22Rv1 (cell line): ENCODE measurements at regions not wholly inside any gene's neighbourhood (a gene's known extent, or its start where the extent isn't known, plus 50 kb on each side); places are given as distances from the start of the nearest gene placed in this dataset.

Source experiments
- H3K27ac ChIP-seq: fragments of 450-650 bp; 2 replicates; pipeline ENCODE4 v1.5.1; 2017
- ZFX ChIP-seq: fragments of 450-650 bp; IDR thresholded peaks from 2 replicates; pipeline ENCODE4 v1.6.1; 2017; ENCODE audit warnings: antibody characterized with exemption, borderline replicate concordance
- TF ChIP-seq, protein P1 (sequence below): fragments of 450-650 bp; IDR thresholded peaks from 2 replicates; pipeline ENCODE4 v1.5.1; 2017; ENCODE audit warnings: mild to moderate bottlenecking

DNA sequence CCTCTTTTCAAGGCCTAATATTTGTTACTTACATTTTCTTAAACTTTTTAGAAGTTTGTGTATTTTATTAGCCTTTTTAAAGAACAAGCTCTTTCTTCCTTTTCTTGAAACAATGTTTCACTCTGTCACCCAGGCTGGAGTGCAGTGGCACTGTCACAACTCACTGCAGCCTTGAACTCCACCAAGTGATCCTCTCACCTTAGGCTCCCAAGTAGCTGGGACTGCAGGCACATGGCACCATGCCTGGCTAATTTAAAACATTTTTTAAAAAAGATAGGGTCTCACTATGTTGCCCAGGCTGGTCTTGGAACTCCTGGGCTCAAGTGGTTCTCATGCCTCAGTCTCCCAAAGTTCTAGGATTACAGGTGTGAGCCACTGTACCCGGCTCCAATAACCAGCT, 192.2 kb upstream of the SPRY2 start:
- no peak overlapping the region for H3K27ac ChIP-seq
- TF ChIP-seq ZFX = no peak
- TF ChIP-seq, protein P1, sequence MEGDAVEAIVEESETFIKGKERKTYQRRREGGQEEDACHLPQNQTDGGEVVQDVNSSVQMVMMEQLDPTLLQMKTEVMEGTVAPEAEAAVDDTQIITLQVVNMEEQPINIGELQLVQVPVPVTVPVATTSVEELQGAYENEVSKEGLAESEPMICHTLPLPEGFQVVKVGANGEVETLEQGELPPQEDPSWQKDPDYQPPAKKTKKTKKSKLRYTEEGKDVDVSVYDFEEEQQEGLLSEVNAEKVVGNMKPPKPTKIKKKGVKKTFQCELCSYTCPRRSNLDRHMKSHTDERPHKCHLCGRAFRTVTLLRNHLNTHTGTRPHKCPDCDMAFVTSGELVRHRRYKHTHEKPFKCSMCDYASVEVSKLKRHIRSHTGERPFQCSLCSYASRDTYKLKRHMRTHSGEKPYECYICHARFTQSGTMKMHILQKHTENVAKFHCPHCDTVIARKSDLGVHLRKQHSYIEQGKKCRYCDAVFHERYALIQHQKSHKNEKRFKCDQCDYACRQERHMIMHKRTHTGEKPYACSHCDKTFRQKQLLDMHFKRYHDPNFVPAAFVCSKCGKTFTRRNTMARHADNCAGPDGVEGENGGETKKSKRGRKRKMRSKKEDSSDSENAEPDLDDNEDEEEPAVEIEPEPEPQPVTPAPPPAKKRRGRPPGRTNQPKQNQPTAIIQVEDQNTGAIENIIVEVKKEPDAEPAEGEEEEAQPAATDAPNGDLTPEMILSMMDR = no peak

- TF ChIP-seq, protein P1 = no peak
- no peak for TF ChIP-seq ZFX
- H3K27ac ChIP-seq = no peak overlapping the region
Measured at GRCh38 chr13:80530902-80531301, 190.0 kb upstream of the SPRY2 start.

- no peak overlapping the region for H3K27ac ChIP-seq
- TF ChIP-seq, protein P1 = no peak
- no peak for TF ChIP-seq ZFX
Measured at GRCh38 chr13:80530191-80530590, 189.3 kb upstream of the SPRY2 start.

- H3K27ac ChIP-seq = no peak overlapping the region
- TF ChIP-seq, protein P1 = no peak
- no peak for TF ChIP-seq ZFX
Measured at GRCh38 chr13:80529734-80530133, 188.8 kb upstream of the SPRY2 start.

GRCh38 chr13:80528733-80529132, 187.8 kb upstream of the SPRY2 start:
- TF ChIP-seq ZFX = no peak
- TF ChIP-seq, protein P1 = no peak

DNA sequence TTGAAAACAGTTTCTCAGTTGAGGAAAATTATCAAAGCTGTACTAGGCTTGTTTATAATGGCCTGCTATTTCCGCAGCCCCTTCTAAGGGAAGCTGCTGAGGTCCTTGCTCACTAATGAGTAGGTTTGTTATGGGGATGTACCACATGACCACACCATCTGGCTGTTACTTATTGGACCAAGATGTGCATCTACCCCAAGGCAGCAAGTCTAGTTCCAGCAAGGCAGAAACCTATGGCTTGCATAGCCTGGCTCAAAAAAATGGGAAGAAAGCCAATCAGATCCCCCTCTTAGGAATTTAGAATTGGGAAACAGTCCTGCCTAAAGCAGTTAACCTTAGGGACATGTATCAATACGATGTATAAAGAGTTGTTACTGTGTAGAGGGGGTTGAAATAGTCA, 186.5 kb upstream of the SPRY2 start:
- H3K27ac ChIP-seq = no peak overlapping the region
- no peak for TF ChIP-seq ZFX
- TF ChIP-seq, protein P1 = no peak

More at GRCh38 chr13:80528733-80529132, 187.8 kb upstream of the SPRY2 start:
- H3K27ac ChIP-seq = no peak overlapping the region

DNA sequence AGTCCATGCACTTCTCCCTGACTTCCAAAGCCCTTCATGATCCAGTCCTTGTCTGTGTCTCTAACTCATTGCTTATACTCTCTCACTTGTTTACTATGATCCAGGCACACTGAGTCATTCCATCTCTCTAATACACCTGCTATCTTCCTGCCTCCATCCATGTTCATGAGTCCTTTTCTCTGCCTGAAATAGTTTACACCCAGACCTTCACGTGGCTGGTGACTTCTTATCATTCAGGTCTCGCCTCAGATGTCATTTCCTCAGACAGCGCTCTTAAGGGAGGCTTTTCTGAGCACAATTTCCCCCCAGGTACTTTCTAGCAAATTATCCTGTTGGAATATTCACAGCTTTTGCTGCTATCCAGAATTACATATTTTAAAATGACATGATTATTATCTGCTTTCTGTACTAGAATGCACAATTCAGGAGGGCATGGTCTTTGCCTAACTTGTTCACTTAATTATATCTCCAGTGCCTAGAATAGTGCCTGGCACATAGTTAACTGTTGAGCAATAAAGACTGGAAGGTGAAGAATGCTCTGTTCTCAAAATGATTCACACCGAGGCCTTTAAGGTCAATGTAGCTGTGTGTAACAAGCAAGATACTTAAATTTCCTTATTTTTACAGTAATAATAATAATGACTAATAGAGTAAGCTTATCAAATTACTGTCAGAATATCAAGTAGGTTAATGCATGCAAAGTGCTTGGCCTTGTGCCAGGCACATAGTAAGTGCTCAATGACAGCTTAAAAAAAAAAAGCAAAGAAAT, 183.7 kb upstream of the SPRY2 start:
- TF ChIP-seq, protein P1 = no peak
- no peak for TF ChIP-seq ZFX
- no peak overlapping the region for H3K27ac ChIP-seq
